Colonic mucosa (tissue), 4 donors: ENCODE measurements at regions not wholly inside any gene's neighbourhood (a gene's known extent, or its start where the extent isn't known, plus 50 kb on each side); places are given as distances from the start of the nearest gene placed in this dataset.
"Not testable (repeated sequence)": the region's sequence is repeated elsewhere in the genome, so short reads cannot be mapped to it uniquely, and the experiment has no call there.

Source experiments
- DNase-seq: peaks from one replicate; pipeline ENCODE4 v3.0.0-alpha.2; 2020
- H3K27ac ChIP-seq: fragments of 200-600 bp; one replicate; pipeline ENCODE4 v1.8.0; 2021
- H3K27me3 ChIP-seq: fragments of 200-600 bp; one replicate; pipeline ENCODE4 v1.8.0; 2021
- H3K36me3 ChIP-seq: fragments of 200-600 bp; one replicate; pipeline ENCODE4 v1.8.0; 2021
- H3K4me1 ChIP-seq: fragments of 200-600 bp; one replicate; pipeline ENCODE4 v1.8.0; 2021; ENCODE audit warnings: mild to moderate bottlenecking
- H3K4me3 ChIP-seq: fragments of 200-600 bp; one replicate; pipeline ENCODE4 v1.8.0; 2021
- H3K9ac ChIP-seq, 2 donors: one replicate each; pipeline ENCODE4 v1.7.0; 2013; ENCODE audit warnings: control low read depth in 2 of 2, low read depth in 2 of 2, low read length in 2 of 2
- H3K9me3 ChIP-seq: fragments of 200-600 bp; one replicate; pipeline ENCODE4 v1.8.0; 2021
- CTCF ChIP-seq: fragments of 200-600 bp; IDR thresholded peaks from one replicate; pipeline ENCODE4 v1.8.0; 2022; ENCODE audit warnings: antibody characterized with exemption, mild to moderate bottlenecking
- intact Hi-C: fragments of 100-400 bp; cut with DNase I; formaldehyde crosslinking; loops from one replicate; pipeline ENCODE4 v1.14.1; 2022
- donor health status: healthy.
- donor health status: DM: no; HTN: no; CAD: no.
- donor health status: DM: no; HTN: no; CAD: no.

- DNase-seq: no peak
- Histone ChIP-seq H3K4me1 (no peaks in the 10 kb centered on the region), H3K27me3 (no peaks in the 10 kb centered on the region), H3K36me3 (no peaks in the 10 kb centered on the region), H3K27ac (no peak overlapping the region), H3K9ac (no peak overlapping the region), H3K9me3 (no peaks in the 10 kb centered on the region), H3K4me3 (no peak overlapping the region)
- intact Hi-C loops: no loop called here
- no peak for TF ChIP-seq CTCF
Measured at GRCh38 chr22:44646141-44646540, 55.9 kb upstream of the PRR5 start.

- TF ChIP-seq CTCF: no peak
- H3K9ac ChIP-seq: no peak overlapping the region
- no peaks in the 10 kb centered on the region for H3K4me1 ChIP-seq
- H3K9me3 ChIP-seq: no peaks in the 10 kb centered on the region
- no peaks in the 10 kb centered on the region for H3K27me3 ChIP-seq
- no peak overlapping the region for H3K27ac ChIP-seq
- intact Hi-C loops: no loop called here
- DNase-seq: no peak
- no peak overlapping the region for H3K4me3 ChIP-seq
- H3K36me3 ChIP-seq: no peaks in the 10 kb centered on the region
Measured at GRCh38 chr22:44645531-44645930, 56.5 kb upstream of the PRR5 start.

- Histone ChIP-seq H3K27me3 (no peaks in the 10 kb centered on the region), H3K4me1 (no peaks in the 10 kb centered on the region), H3K27ac (no peak overlapping the region), H3K9me3 (no peaks in the 10 kb centered on the region), H3K9ac (no peak overlapping the region), H3K4me3 (no peak overlapping the region), H3K36me3 (no peaks in the 10 kb centered on the region)
- no peak for TF ChIP-seq CTCF
- DNase-seq: no peak
- intact Hi-C loops: no loop called here
Measured at GRCh38 chr22:44645083-44645482, 56.9 kb upstream of the PRR5 start.

GRCh38 chr22:44643526-44644101, 58.4 kb upstream of the PRR5 start:
- H3K27me3 ChIP-seq, intact Hi-C loops, H3K4me3 ChIP-seq, DNase-seq, H3K27ac ChIP-seq, H3K4me1 ChIP-seq, H3K9ac ChIP-seq, H3K36me3 ChIP-seq, H3K9me3 ChIP-seq: not testable (repeated sequence)

- Histone ChIP-seq H3K9me3 (no peaks in the 10 kb centered on the region), H3K9ac (no peak overlapping the region), H3K4me3 (no peak overlapping the region), H3K27me3 (no peaks in the 10 kb centered on the region), H3K27ac (no peak overlapping the region), H3K36me3 (no peaks in the 10 kb centered on the region), H3K4me1 (no peaks in the 10 kb centered on the region)
- DNase-seq: no peak
- intact Hi-C loops: no loop called here
- TF ChIP-seq CTCF: no peak
Measured at GRCh38 chr22:44642096-44642644, 59.8 kb upstream of the PRR5 start.

GRCh38 chr22:44640618-44641155, 61.3 kb upstream of the PRR5 start:
- no peak overlapping the region for H3K27ac ChIP-seq
- no peak for DNase-seq
- intact Hi-C loops: no loop called here

More at GRCh38 chr22:44640618-44641155, 61.3 kb upstream of the PRR5 start:
- no peaks in the 10 kb centered on the region for H3K9me3 ChIP-seq
- H3K27me3 ChIP-seq: no peaks in the 10 kb centered on the region
- no peaks in the 10 kb centered on the region for H3K4me1 ChIP-seq
- H3K4me3 ChIP-seq: no peak overlapping the region
- H3K36me3 ChIP-seq: no peaks in the 10 kb centered on the region
- no peak overlapping the region for H3K9ac ChIP-seq
- no peak for TF ChIP-seq CTCF
